C1 segment of cervical spinal cord (tissue), 14 donors: ENCODE measurements at regions not wholly inside any gene's neighbourhood (a gene's known extent, or its start where the extent isn't known, plus 50 kb on each side); places are given as distances from the start of the nearest gene placed in this dataset.

ENCODE experiments used
- DNase-seq, 14 donors: peaks; one replicate each; lab custom pipeline; 2025; lab: John Stamatoyannopoulos, UW

- no peak for DNase-seq
Measured at GRCh38 chr12:114875313-114875712, 191.3 kb upstream of the TBX3 start.

GRCh38 chr12:114873656-114874055, 189.7 kb upstream of the TBX3 start:
- no peak for DNase-seq

DNA sequence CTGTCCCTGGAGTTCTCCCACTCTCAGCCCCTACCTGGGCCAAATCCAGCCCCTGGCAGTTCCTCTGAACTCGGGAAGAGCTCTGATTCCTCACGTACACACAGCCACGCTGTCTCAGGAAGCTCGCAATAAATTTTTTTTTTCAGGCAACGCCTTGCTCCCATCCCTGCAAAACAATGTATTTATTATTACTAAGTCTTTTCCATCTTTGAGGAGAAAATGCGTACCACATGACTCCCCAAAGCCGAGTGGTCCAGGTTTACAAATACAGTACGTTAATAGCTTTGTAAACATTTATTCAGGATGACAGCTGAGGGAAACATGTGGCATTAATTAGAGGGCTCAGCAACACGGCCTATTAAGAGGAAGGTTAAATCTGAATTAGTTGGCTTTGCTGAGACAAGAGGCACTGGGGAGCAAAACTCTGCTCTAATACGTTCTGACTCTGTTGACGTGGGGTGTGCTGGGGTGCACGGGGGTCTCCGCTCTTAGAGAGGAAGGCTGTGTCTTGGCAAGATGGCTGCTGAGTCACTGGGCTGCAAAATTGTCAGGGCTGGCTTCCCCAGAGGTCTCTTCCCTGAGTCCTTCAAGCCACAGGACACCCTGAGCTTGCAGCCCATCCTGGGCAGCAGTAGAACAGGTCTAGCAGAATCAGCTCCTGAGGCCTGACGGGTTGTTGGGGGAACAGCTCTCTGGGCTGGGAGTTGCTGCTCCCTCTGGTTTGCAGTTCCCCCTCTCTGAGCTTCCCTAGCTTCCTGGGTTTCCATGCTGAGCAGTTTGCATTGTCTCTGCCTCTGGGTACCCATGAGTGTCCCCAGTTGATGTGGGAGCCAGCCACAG, 185.2 kb upstream of the TBX3 start:
- DNase-seq = no peak

DNA sequence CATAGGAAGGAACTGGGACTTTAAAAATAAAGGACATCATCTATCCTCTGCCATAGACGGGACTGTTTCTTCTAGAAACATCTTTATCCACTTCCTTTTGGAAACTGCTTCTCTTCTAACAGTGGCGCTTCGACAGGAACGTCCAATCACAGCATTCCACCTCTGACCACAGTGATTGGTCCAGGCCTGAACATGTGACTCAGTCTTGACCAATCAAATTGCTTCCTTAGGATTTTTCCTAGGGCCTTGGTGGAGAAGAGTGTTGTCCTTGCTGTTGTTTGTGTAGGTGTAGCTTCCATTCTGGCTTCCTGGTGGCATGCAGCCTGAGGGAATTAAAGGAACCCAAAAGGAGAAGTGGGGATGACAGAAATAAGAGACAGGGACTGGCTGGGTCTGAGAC, 182.4 kb upstream of the TBX3 start:
- DNase-seq = no peak

GRCh38 chr12:114864837-114865551, 181.0 kb upstream of the TBX3 start:
- DNase-seq = no peak

- DNase-seq = no peak
Measured at GRCh38 chr12:114863911-114864310, 179.9 kb upstream of the TBX3 start.

GRCh38 chr12:114860969-114861368, 177.0 kb upstream of the TBX3 start:
- DNase-seq = no peak

- no peak for DNase-seq
Measured at GRCh38 chr12:114858388-114859146, 174.6 kb upstream of the TBX3 start.

GRCh38 chr12:114855678-114856077, 171.7 kb upstream of the TBX3 start:
- DNase-seq = no peak

DNA sequence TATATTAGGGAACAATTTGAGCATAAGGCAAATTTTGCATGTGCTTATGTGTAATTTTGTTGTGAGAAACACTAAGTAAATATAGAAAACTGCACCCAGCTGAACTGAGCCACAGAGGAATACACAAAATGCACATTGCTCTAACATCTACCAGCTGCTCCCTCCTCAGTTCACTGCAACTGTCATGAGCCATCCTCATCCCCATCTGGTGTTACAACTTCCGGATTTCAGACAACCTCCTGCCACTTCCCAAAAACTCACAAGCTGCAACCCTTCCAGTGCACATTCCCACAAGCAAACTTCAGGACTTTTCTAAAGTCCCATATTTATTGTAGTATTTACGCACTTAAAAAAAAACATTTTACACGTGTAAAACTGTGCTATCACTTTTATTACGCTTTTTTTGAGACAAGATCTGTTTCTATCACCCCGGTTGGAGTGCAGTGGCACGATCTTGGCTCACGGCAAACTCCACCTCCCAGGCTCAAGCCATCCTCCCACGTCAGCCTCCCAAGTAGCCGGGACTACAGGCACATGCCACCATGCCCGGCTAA, 169.1 kb upstream of the TBX3 start:
- no peak for DNase-seq

DNA sequence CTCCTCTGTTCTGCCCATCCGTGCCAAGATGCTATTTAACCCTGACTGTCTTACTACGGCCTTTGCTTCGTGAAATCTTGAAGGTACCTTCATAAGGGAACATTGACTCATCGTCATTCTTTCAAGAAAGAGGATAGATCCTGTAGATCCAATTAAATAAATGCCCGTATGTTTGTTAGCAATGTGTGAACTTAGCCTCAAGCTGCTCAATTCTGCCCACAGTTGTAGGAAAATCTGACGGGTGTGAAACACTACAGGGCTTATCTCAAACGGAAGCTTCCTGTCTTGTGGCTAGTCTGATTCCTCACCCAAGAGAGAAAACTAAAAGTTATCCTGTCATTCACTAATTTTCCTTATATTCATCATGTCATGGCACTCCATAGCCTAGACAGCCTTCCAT, 168.0 kb upstream of the TBX3 start:
- no peak for DNase-seq

- DNase-seq = no peak
Measured at GRCh38 chr12:114850661-114851275, 166.8 kb upstream of the TBX3 start.

GRCh38 chr12:114848666-114849065, 164.7 kb upstream of the TBX3 start:
- DNase-seq = no peak

- no peak for DNase-seq
Measured at GRCh38 chr12:114847441-114848035, 163.6 kb upstream of the TBX3 start.

DNA sequence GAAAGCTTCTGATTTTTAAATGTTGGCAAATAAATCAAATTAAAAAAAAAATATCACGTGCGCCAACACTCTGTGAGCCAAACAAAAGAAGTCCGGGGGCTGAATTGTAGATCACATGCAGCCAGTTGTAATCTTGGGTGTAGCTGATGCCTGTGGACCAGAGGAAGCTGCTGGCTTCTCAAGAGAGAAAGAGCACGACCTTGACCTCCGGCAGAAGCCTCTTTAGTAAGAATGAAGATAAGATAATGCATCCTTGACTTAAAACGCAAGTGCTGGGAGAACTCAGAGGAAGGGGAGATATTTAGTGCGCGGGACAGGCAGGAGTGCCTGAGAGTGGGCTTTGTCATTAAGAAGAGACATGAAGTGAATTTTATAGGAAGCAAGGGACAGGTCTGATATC, 162.8 kb upstream of the TBX3 start:
- no peak for DNase-seq

GRCh38 chr12:114841557-114842251, 157.7 kb upstream of the TBX3 start:
- DNase-seq = no peak

GRCh38 chr12:114838480-114838879, 154.5 kb upstream of the TBX3 start:
- DNase-seq = no peak

DNA sequence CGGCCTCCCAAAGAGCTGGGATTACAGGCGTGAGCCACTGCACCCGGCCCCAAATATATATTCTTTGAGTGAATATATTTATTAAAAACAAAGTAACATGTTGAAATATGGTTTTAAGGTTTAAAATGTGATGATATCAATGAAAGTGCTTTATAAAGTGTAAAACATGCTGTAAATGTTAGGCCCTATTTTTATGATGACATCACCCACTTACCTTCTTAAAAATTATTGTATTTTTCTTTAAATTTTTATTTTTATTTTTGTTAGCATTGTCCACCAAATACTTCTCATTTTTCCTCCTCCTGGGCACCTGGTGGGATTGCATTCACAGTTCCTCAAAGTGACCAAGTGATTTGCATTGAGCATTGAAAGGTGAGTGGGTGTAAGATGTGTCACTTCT, 152.6 kb upstream of the TBX3 start:
- no peak for DNase-seq

- DNase-seq = no peak
Measured at GRCh38 chr12:114835031-114835430, 151.1 kb upstream of the TBX3 start.

DNA sequence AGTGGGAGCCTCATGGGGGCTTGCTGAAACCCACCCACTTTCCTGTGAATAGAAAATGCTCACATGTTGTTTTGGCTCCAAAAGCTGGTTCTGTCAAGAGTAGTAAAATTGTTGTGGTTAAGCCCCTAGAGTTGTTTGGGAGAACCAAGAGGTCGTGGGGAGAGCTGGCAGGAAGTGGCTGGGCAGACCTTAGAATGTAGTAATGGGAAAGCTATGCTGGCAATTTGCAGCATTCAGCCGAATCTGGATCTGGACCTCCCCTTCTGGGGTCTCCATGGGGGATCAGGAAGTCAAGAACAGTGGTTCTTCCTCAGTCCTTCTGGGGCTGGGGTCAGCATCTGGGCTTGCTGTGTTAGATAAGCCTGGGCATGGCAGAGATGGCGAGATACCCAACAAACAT, 150.6 kb upstream of the TBX3 start:
- DNase-seq = no peak

DNA sequence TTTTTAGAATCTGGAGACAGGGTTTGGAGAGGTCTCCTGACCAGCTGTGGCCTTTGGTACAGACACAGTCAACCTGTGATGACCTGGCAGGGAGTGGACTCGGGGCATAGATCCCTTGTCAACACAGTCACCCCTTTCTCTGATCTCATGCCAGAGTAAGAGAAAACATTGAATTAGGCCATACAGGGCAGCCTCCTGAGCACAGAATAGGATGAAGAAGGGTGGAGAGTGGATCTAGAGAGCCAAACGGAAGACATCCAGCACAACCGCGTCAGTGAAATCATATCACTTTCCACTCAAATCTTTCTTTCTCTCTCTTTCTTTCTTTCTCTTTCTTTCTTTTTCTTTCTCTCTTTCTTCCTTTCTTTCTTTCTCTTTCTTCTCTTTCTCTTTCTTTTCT, 145.9 kb upstream of the TBX3 start:
- DNase-seq = no peak
